GM19324 (cell line): ENCODE measurements at regions not wholly inside any gene's neighbourhood (a gene's known extent, or its start where the extent isn't known, plus 50 kb on each side); places are given as distances from the start of the nearest gene placed in this dataset.
"Not testable (repeated sequence)": the region's sequence is repeated elsewhere in the genome, so short reads cannot be mapped to it uniquely, and the experiment has no call there.

Experiments
- ATAC-seq: cut with Tn5 transposase; IDR thresholded peaks from one replicate; pipeline ENCODE4 v1.9.1; 2021; ENCODE audit warnings: mild to moderate bottlenecking, moderate library complexity; ENCODE audit not compliant: unreplicated experiment, low FRiP score

DNA sequence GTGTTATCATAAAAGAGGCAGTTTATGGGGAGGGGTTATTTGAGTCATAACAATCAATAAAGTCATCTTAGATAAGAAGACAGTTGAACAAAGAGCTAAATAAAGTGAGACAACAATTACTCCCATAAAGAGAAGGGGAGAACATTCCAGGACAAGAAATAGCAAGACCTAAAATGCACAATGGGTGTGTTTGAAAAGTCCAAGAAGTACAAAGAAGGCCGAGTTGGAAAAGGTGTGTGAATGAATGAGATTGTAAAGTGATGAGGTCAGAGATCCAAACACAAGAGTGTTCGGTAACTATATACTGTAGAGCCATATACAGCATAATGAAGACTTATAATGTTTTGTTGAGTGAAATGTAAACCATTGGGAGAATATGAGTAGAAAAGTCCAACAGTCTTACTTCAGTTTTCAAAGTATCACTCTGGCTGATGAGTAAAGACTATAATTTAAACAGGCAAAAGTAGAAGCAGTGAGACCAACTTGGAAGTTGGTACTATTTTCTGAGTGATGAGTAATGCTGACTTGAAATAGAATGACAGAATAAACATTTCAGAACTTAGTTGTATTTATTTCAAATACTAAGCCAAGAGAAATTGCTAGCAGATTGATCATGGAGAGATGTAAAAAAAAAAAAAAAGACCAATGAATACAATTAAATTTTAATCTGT, 868.7 kb upstream of the CDH9 start:
- ATAC-seq: no peak

DNA sequence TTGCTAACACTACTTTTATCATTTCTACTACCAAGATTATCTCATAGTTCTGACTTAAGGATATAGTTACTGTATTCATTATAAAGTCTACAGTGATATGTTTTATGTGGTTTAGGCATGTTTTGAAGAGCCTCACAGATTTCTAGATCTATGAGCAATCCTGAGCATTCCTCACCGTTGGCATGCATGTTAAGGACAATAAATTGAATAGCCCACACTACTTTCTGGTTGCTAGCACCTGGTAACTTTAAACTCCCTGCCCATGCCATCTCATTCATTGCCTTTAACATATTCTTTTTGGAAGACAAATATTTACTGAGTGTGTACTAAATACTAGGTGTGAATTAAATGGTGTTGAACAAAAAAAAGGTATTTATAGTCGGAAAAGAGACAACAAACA, 868.1 kb upstream of the CDH9 start:
- no peak for ATAC-seq

DNA sequence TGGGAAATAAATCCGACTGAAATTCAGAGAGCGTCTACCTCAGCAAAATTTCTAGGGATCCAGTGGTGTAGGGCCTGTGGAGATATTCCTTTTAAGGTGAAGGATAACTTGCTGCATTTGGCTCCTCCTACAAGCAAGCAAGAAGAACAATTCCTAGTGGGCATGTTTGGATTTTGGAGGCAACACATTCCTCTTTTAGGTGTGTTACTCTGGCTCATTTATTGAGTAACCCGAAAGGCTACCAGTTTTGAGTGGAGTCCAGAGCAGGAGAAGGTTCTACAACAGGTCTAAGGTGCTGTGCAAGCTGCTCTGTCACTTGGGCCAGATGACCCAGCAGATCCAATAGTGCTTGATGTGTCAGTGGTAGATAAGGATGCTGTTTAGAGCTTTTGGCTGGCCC, 862.4 kb upstream of the CDH9 start:
- no peak for ATAC-seq

DNA sequence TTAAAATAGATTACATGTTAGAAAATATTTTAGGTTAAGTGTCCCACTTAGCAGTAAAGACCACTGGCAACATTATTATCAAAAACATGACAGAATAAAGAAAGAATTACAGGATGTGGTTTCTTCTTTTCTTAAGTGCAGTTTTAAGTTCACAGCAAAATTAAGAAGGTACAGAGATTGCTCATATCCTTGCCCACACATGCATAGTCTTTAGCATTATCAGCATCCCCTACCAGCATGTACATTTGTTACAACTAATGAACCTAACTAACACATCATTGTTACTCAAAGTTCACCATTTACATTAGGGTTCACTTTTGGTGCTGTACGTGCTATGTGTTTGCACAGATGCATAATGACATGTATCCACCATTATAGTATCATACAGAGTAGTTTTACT, 837.7 kb upstream of the CDH9 start:
- no peak for ATAC-seq

DNA sequence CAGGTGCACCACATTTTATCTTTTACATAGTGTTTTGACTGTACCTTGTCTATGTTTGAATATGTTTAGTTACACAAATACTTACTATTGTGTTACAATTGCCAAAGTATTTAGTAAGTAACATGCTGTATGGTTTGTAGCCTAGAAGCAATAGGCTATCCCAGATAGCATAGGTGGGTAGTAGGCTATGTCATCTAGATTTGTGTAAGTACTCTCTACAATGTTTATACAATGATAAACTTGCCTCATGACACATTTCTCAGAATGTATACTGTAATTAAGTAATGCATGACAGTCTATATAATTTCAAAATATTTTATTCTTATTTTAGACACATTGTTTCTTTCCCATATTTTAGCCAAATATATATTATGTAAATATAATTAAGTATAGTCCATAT, 836.8 kb upstream of the CDH9 start:
- ATAC-seq: no peak

DNA sequence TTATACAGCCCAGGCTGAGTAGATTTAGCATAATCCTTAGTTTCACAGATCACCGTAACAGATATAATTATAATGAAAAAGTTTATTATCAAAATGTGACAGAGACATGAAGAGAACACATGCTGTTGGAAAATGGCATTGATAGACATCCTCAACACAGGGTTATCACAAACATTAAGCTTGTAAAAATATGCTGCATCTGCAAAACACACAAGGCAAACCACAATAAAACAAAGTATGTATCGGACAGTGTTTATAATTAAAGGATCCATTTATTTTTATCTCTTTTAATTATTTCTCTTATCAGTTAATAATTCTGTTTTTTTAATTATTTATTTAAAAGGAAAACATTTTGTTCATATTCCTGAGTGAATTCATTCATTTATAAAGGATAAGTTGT, 829.9 kb upstream of the CDH9 start:
- ATAC-seq: no peak

DNA sequence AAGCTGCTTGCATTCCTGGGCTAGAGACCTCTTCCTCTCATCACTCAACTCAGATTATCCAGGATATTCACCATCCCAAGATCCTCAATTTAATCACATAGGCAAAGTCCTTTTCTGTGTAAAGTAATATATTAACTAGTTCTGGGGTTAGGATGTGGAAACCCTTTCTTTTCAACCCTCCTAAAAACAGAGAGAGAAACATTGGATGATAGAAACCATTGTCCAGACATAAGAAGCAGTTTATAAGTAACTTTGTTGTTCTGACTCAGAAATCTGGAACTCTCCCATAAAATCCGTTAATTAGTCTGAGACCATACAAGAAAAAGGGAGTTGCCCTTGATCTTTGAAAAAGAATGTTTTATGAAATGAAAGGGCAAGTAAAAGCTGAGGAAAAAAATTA, 817.1 kb upstream of the CDH9 start:
- ATAC-seq: no peak

DNA sequence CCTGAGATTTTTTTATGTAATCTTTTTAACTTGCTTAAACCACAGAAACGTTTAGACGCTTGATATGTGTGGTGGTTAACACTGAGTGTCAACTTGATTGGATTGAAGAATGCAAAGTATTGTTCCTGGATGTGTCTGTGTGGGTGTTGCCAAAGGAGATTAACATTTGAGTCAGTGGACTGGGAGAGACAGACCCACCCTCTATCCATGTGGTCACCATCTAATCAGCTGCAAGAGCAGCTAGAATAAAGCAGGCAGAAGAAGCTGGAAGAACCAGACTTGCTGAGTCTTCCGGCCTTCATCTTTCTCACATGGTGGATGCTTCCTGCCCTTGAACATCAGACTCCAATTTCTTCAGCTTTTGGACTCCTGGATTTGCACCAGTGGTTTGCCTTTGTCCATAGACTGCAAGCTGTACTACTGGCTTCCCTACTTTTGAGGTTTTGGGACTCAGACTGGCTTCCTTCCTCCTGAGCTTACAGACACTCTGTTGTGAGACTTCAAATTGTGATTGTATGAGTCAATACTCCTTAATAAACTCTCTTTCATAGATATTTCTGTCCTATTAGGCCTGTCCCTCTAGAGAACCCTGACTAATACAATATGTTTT, 816.0 kb upstream of the CDH9 start:
- ATAC-seq: no peak

DNA sequence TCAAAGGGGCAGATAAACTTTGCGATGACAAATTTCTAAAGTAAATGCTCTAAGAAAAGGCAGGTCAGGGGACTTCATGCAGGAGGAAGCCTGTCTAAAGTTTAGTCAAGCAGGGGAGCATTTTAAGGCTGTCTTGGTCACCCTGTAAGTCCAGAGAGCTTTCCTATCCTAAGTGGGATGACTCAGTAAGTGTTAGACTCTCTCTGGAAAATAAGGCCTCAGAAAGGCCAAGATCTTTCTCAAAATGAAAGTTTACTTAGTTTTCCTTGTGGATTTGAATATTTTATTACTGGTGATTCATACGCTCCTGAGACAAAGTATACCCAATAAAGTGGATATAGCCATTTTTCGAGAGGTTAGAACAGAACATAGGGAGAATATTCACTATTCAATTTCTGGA, 806.9 kb upstream of the CDH9 start:
- no peak for ATAC-seq

DNA sequence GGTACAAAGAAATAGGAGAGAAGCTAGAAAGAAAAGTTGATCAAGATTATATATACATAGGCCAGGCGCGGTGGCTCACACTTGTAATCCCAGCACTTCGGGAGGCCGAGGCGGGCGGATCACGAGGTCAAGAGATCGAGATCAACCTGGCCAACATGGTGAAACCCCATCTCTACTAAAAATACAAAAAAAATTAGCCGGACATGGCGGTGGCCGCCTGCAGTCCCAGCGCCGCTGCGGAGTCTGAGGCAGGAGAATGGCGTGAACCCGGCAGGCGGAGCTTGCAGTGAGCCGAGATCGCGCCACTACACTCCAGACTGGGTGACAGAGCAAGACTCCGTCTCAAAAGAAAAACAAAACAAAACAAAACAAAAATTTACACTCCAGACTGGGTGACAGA, 798.3 kb upstream of the CDH9 start:
- ATAC-seq: not testable (repeated sequence)

DNA sequence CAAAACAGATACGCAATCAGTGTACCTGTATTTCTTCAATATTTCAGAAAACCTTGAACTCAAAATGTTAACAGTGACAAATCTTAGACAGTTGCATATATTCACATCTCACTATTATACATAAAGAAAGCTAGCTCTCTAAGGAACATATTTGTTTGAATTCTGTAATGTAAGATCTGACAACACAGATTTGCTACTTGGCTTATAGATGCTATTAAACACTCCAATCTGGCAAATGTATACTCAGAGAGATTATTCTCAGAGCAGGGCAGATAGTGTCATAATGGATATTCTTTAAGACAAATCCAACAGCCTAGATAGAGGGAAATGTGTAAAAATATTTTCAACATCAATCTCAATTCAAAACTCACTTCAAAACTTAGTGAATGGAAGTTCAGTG, 794.5 kb upstream of the CDH9 start:
- no peak for ATAC-seq

DNA sequence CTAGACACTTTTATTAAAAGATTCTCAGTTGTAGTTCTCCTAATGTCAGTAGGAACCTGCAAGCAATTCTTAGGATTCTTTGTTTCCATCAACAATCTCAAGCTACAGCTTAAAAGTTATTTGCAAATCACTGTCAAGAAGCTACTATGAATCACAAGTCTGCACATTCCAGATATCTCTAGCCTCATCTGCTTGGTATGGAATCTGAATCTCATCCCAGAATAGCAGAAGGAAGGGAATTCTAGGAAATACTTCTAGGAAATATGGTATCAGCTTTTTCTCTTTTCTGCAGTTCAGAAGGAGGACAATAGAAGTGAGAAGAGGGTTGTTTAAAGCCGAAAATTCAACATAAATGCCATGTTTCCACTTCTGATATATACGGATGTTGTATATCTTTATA, 792.2 kb upstream of the CDH9 start:
- ATAC-seq: no peak

DNA sequence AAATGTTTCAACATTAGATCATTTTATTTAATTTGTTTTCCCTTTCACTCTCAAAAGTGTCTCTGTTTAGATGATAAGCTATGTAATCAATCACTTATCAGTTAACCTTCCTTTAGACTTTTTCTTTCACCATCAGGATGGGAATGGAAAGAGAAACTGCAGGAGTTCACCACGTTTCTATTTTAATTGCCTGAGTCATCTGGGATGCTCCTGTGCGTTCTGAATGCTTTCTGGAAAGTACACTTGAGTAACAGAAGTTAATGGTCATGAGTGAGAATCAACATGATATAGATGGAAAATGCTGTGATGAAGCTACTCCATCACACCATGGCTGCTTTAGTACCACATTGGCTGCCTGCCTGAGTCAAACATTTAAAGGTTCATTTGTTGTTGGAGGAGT, 783.3 kb upstream of the CDH9 start:
- ATAC-seq: no peak

DNA sequence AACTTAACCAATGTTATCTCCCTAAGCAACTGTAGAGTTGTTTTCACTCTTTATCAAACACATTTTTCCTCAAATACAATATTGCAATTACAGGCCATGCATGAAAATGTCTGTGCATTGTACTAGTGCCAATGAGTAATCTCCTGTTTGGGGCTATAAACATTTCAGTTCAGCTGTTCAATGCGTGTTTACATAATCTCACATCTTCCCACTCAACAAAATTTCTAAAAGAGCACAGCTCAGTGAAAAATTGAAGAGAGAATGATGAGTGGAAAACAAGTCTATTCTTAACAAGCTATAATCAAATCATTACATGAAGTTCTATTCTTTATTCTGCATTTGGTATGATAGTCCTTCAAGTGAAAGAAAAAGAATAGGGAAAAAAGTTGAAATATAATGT, 780.5 kb upstream of the CDH9 start:
- ATAC-seq: no peak

DNA sequence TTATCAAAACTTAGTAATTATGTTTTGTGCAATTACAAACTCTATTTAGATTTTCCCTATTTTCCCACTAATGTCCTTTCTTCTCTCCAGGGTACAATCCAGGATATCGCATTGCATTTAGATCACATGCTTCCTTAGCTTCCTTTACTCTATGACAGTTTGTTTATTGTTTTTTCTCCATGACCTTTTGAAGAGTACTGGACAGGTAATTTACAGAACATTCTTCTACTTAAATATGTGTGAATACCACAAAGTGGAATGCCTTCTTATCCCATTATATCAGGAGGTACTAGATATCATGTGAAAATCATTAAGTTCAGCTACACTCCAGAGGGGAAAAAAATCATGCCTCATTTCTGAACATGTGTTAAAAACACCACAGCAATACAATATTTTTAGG, 776.6 kb upstream of the CDH9 start:
- ATAC-seq: no peak

DNA sequence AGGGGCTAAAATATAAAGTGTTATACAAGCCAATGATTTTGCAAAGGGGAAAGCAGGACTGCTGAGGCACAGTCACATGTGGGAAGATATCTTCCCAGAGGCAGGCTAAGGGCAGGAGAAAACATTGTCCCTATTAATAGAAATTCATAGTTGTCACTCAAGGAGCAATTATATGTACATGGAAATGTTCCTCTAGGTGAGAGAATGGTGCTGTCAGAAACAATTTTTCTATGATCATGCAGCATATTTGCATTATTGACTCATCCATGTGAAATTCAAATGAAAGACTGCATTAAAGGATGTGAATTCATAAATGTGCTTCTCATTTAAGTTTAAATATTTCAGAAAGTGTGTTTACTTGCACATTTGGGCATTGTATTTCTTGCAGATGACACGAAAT, 775.9 kb upstream of the CDH9 start:
- ATAC-seq: no peak

DNA sequence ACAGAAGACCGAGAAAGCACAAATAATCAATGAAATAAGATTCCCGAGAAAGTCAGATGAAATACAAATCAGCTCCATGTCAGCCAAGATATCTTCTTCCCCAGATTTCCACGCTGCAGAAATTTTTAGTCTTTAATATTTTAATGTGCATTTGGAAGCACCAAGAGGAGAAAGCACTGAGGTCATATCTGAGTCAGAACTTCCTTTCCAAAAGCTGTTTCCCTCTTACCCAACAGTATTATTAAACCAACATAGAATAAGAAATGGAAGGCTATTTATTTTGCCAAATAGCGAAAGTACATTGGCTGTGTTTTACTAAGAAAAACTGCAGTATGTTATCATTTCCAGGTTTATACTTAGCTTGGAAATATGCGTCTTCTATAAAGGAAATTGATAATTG, 772.1 kb upstream of the CDH9 start:
- ATAC-seq: no peak

DNA sequence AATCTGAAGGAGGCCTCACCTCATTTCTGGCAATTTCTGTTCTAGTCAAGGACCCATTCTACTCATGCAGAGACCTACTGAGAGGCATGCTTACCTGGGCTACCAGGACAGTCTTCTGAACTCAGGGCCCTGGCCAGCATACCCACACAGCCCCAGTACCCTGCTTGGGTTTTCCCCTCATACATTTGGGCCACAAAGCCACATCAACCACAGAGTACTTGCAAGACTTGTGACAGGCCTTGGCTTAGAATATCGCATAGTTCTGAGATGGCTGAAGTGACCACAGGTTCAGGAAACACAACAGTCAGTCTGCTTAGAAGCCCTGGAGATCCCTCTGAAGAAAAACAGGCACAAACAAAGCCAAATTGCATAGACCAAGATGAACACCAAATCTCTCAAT, 758.8 kb upstream of the CDH9 start:
- no peak for ATAC-seq

DNA sequence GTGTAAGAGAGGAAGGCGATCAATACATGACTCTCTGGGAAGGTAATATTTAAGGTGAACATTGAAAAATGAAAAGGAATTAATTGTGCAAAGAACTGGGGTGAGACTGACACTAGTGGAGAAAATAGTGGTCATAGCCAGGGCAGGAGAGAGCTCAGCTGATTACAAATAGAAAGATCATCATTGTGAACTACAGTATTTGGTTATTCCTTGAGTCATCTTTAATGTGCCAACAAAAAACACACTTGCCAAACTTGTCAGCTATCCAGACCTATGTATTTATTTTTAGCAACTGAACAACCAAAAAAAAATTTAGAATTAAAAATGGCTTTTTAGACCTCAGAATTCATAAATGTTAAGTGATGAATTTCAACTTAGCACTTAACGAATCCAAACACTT, 749.8 kb upstream of the CDH9 start:
- no peak for ATAC-seq

DNA sequence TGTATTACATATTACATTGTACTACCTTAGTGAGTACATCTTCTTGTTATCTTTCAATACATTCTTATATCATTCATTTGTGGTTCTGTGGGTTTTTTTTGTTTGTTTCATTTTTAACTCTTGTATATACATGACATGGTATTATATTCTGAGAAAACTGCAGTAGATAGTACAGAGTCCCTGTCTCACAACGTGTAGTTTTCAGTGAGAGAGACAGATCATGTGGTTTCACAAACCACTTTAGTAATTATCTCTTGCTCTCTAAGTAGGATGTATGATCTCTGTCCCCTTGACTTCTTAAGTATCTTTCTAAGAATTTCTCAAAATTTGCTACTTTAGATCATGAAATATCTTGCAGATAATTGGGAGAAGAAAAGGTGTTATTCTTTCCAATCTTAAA, 745.9 kb upstream of the CDH9 start:
- no peak for ATAC-seq

DNA sequence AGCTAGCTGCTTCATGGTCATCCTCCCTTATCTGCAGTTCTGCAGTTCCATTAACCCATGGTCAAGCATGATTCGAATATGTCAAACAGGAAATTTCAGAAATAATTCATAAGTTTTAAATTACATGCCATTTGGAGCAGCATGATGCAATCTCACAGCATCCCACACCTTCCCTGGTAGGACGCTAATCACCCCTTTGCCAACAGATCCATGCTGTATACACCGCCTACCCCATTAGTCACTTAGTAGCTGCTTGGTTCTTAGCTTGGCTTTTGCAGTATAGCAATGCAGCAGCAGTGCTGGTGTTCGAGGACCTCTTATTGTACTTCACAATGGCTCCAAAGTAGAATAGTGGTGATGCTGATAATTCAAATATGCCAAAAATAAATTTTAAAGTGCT, 739.7 kb upstream of the CDH9 start:
- ATAC-seq: no peak

DNA sequence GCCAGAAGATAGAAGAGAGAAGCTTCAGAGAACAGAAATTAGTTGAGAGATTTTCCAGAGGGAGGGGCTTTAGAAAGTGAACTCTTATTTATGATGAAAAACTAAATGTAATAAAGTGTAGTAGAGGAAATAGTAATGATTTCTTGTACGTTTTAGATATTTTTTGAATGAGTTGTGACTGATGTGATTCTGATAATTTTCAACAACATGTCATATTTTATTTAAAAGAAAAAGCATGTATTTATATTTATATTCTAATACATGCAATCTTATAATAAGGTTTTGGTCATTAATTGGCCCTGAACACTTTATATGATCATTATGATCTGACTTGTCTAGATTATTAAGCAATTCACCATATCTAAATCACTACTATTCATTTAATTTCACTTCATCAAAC, 735.2 kb upstream of the CDH9 start:
- no peak for ATAC-seq

DNA sequence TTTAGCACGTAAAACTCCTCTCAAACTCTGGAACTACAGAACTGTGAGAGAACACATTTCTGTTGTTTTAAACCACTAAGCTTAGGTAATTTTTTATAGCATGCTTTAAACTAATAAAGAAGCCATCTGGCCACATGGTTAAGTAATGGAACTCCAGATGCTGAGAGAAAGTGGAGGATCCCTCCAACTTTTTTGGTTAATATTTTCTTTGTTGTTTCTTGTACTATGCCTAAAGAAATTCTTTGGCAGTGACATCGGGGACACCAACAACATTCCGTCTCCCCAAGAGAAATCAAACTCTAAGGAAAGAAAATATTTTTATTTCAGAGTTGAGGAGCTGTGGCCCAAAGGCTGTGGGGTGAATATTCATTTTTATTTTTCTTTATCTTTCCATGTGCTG, 734.8 kb upstream of the CDH9 start:
- no peak for ATAC-seq
